Glomerular visceral epithelial cell (primary cell): ENCODE measurements at regions not wholly inside any gene's neighbourhood (a gene's known extent, or its start where the extent isn't known, plus 50 kb on each side); places are given as distances from the start of the nearest gene placed in this dataset.
"Not testable (repeated sequence)": the region's sequence is repeated elsewhere in the genome, so short reads cannot be mapped to it uniquely, and the experiment has no call there.

ENCODE experiments used
- DNase-seq: peaks from one replicate; pipeline ENCODE4 v3.0.0-alpha.2; 2016; ENCODE audit errors: extremely low spot score

DNA sequence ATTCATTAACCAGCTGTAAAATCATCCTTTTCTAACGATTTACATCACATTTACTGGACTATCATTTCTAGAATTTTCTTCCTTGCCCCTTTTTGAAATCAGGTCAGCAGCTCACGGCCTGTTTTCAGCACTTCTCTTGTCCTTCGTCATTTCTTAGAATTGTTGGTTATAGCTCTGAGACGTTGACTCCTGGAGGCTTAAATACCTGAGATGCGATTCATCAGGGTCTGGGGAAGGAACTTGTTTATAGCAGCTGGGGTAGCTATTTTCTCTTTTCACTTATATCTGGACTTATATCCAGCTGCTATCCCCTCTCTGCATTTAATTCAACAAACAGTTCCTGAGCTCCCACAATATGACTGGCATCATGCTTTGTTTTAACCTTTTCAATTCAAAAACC is 338.7 kb upstream of the TNRC6C start:
- no peak for DNase-seq

DNA sequence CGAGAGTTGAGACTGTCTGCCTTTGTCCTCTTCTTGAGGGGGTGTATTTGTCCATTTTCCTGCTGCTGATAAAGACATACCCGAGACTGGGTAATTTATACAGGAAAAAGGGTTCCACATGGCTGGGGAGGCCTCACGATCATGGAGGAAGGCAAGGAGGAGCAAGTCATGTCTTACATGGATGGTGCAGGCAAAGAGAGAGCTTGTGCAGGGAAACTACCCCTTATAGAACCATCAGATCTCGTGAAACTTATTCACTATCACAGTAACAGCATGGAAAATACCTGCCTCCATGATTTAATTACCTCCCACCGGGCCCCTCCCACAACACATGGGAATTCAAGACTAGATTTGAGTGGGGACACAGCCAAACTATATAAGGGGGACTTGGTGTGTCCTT is 338.2 kb upstream of the TNRC6C start:
- DNase-seq = no peak

GRCh38 chr17:77622084-77622483 is 336.4 kb upstream of the TNRC6C start:
- DNase-seq = not testable (repeated sequence)

DNA sequence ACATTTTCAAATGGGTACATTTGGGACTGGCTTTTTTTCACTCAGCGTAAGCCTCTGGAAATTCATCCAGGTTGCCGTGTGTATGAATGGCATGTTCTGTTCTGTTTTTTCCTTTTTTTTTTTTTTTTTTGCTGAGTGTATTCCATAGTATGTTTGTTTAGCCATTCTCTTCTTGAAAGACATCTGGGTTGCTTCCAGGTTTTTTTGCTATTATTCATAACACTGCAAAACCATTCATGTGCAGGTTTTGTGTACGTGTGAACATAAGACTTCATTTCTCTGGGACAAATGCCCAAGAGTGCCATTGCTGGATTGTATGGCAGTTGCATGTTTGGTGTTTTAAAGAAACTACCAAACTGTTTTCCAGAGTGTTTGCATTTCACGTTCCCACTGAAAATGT is 335.9 kb upstream of the TNRC6C start:
- no peak for DNase-seq

- not testable (repeated sequence) for DNase-seq
Observed at GRCh38 chr17:77623321-77623720, 335.2 kb upstream of the TNRC6C start.

DNA sequence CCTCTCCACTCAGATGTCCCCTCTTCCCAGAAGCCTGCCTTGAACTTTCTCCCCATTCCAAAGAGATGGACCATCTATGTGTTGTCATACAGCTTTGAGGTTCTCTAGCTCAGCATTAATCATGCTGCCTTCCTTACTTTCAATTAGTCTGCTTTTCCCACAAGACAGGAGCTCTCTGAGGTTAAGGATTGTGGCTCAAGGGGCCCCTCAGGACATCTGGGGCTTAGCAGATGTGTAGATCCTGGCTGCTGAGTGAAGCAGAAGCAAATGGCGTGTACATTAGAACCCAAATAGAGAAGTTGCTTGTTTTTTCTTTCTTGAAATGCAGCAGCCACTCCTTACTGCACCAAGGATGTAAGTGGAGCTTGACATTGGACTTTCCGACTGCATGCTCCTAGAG is 330.5 kb upstream of the TNRC6C start:
- DNase-seq = no peak

DNA sequence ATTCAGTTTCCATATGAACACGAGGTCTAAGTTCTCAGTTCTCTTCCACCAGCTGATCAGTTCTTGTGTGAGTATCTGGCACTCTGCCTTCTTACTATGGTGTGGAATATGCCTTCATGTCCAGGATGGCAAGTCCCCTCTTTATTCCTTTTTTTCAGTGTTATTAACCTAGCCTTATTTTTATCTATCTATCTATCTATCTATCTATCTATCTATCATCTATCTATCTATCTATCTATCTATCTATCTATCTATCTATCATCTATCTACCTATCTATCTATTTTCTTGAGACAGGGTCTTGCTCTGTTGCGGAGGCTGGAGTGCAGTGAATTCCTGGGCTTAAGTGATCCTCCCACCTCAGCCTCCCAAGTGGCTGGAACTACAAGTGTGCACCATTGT is 329.2 kb upstream of the TNRC6C start:
- not testable (repeated sequence) for DNase-seq

GRCh38 chr17:77631307-77631706 is 327.2 kb upstream of the TNRC6C start:
- no peak for DNase-seq

DNA sequence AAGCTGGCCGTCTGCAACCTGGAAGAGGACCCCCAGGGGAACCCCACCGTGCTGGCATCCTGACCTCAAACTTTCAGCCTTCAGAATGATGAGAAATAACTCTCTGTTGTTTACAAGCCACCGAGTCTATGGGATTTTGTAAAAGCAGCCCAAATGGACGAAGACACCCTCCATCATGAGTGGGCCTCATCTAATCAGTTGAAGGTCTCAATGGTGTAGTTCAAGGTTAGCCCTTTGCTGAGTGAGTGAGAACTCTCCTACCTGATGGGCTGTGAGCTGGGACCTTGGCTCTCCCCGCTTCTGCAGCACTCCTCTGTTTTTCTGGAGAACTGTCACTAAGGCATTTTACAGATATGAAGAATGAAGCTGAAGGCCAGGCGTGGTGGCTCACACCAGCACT is 325.9 kb upstream of the TNRC6C start:
- DNase-seq = no peak

GRCh38 chr17:77634710-77635109 is 323.8 kb upstream of the TNRC6C start:
- DNase-seq = no peak

- DNase-seq = no peak
Observed at GRCh38 chr17:77635176-77635575, 323.3 kb upstream of the TNRC6C start.

DNA sequence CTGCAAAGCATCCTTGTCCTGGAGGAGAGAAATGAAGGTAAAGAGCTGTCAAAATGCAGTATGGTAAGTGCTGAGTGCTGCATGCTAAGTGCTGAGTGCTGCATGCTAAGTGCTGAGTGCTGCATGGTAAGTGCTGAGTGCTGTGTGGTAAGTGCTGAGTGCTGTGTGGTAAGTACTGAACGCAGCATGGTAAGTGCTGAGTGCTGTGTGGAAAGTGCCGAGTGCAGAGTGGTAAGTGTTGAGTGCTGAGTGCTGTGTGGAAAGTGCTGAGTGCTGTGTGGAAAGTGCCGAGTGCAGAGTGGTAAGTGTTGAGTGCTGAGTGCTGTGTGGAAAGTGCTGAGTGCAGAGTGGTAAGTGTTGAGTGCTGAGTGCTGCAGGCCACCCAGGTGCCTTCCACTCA is 322.7 kb upstream of the TNRC6C start:
- DNase-seq = not testable (repeated sequence)

DNA sequence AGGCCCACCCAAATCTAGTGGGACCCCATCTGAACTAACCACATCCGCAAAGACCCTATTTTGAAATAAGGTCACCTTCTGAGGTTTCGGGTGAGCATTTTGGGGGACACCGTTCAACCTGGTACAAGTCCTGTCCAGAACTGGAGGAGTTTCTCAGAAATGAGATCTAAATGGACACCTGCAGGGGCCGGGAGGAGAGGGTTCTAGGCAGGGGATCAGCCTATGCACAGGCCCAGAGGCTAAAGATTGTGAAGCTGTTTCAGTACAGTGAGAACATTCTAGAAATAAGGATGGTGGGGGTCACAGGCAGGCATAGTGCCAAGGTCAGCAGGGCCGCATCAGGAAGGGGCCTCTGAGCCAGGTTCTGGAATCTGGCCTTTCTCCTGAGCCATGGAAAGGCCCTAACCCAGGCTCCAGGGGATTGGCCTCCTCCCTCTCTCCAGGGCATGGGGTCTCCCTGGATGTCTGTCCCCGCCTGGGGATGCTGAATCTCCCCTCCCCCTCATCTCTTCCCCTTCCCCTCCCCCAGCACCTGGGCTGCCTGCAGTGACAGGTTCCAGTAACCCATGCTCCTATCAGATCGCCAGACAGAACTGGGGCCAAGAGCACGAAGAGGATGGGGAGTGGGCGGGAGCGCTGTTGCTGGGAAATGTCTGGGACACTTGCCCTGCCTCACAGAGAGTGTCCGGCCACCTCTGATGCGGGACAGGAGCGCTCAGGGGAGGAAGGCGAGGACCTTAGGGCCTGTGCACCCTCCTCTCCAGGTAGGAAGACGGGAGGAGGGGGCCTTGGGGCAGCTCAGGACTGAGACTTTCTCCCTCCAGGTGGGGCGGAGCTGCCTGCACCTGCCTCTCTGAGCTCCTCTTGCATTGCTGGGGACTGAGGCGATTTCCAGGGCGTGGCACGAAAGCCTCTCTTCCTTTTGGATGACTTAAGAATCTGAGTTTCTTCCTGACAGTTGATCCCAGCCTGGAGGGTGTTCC is 321.4 kb upstream of the TNRC6C start:
- DNase-seq = no peak

GRCh38 chr17:77637818-77638575 is 320.5 kb upstream of the TNRC6C start:
- DNase-seq = no peak

DNA sequence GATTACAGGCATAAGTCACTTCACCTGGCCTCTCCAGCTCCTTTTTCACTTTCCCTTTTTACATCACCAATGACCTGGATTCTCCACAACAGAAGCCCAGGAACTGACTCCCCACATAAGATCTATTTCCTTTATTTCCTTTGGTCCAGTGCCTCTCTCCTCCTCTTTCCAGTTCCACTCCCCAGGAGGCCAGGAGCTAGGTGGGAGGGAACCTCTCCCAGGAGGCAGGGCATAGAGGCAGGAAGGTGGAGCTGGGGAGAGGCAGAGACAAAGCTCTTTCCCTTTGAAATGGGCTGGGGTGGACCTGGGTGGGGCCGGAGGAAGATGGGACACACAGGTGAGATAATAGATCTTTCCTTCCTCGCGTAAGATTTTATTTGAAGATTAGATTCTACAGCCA is 318.3 kb upstream of the TNRC6C start:
- DNase-seq = no peak

DNA sequence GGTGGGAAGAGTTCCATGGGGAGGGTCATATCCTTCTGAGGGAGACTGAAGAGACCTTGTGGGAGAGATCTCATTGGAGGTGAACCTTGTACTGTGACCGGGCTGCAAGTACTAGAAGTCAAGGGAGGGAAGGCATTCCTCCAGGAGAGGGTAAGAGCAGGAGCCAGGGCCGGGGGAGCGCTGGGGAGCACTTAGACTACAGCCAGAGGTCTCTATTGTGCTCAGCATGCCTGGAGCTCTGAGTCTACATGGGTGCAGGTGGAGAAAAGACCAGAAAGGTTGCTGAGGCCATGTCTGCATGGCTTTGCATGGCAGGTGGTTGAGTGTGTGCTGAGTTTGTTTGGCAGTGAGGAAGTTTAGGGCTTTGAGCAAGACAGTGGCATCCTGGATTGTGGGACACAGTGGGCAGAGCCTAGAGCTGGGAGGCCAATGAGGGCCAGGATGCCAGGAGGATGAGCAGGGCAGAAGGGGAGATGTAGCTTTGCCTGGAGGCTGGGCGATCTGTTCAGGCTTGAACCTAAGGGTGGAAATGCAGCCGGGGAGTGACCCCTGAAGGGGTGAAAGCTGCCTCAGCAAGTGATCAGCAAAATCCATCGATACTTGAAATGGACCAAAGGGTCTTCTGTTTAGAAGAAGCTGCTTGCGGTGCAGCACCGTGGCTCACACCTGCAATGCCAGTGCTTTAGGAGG is 317.4 kb upstream of the TNRC6C start:
- DNase-seq = no peak

DNA sequence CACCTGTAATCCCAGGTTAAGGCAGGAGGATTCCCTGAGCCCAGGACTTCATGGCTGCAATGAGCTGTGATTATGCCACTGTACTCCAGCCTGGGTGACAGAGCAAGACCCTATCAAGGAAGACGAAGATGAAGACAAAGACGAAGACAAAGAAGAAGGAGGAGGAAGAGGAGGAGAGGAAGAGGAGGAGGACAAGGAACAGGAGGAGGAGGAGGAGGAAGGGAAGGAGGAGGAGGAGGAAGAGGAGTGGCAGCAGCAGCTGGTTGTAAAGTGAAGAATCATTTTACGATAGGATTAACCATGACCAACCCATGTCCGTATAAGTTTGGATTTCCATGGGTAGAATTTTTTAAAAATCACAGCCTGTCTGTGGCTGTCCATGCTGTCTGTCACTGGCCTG is 316.8 kb upstream of the TNRC6C start:
- DNase-seq = no peak

DNA sequence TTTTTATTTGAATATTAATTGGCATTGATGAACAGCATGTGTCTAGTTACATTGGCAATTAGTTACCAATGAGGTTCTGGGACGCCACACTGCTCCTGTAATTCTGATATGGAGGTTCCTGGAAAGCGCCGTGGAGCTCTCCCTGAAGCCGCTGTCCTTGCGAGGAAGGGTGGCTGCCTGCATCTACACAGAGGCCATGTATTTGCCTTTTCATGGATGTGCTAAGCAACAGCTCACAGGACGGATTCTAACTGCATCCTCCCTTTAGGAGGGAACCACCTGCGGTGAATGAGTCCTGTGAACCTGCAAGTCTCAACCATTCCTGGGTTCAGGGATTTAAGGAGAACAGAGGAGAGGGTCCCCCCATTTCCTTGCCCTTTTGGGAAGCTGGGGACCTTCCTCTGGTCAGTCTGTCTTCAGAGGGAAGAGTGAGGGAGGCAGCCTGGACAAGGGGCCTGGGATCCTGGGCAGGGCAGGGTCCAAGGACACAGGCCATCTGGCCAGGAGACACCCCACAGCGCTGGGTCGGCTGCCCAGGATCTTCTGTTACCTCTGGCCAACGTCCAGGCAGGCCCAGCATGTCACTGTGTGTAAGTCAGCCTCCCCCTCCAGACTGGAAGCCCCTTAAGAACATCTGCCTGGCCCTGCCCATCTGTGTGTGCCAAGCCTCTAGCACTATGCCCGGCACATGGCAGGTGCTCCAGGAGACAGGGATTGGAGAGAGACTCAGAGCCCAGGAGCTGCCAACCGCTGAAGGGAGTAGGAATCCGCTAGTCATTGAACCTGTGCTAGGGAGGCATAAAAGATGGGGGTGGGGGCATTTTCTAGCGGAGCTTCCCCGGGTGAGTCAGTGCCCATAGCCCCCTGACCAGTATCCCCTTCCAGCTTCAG is 314.1 kb upstream of the TNRC6C start:
- no peak for DNase-seq

- no peak for DNase-seq
Observed at GRCh38 chr17:77645072-77646045, 313.1 kb upstream of the TNRC6C start.

DNA sequence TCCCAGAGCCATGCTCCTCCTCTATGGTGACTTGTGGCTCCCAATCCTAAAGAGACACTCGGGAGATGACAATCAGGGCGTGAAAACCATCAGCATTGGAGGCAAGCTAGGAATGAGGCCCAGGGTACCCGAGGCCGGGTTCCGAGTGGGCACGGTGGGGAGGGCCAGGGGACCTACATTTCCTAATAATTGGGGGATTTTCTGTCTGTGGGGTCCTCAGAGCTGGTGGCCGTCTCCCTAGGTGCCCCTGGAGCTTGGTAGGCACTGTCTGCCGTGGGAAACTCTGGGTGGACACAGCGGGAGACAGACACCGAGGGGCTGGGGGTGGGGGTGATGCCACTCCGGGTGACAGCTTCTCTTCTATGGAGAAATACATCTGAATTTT is 312.5 kb upstream of the TNRC6C start:
- DNase-seq = no peak
